Loucy (cell line): ENCODE measurements at regions not wholly inside any gene's neighbourhood (a gene's known extent, or its start where the extent isn't known, plus 50 kb on each side); places are given as distances from the start of the nearest gene placed in this dataset.

Experiments used
- H2AFZ ChIP-seq: fragments of 200-600 bp; sonication (generic); 2 replicates; pipeline ENCODE4 v1.6.0; 2016; ENCODE audit warnings: antibody characterized with exemption, mild to moderate bottlenecking, low read length, moderate library complexity
- H3F3A ChIP-seq: fragments of 200-600 bp; 2 replicates; pipeline ENCODE4 v1.6.0; 2016; ENCODE audit warnings: antibody characterized with exemption, low read depth, mild to moderate bottlenecking
- H3K27me3 ChIP-seq: fragments of 200-600 bp; sonication (generic); 2 replicates; pipeline ENCODE4 v1.6.1; 2014; ENCODE audit warnings: low read length, mild to moderate bottlenecking; ENCODE audit not compliant: insufficient read depth, poor library complexity, severe bottlenecking
- H3K36me3 ChIP-seq: fragments of 200-600 bp; sonication (generic); 2 replicates; pipeline ENCODE4 v1.6.1; 2016; ENCODE audit warnings: low read length; ENCODE audit not compliant: insufficient read depth
- H3K4me1 ChIP-seq: fragments of 200-600 bp; sonication (generic); 2 replicates; pipeline ENCODE4 v1.5.1; 2014; ENCODE audit warnings: low read length, mild to moderate bottlenecking; ENCODE audit not compliant: insufficient read depth, poor library complexity, severe bottlenecking
- H3K4me2 ChIP-seq: fragments of 200-600 bp; sonication (generic); 2 replicates; pipeline ENCODE4 v1.6.0; 2014; ENCODE audit warnings: antibody characterized with exemption, low read length, low read depth, mild to moderate bottlenecking; ENCODE audit not compliant: poor library complexity, severe bottlenecking
- H3K4me3 ChIP-seq: fragments of 200-600 bp; sonication (generic); 2 replicates; pipeline ENCODE4 v1.5.1; 2014; ENCODE audit warnings: low read length, mild to moderate bottlenecking, mixed read lengths; ENCODE audit not compliant: poor library complexity, severe bottlenecking
- H3K79me2 ChIP-seq: fragments of 200-600 bp; sonication (generic); 2 replicates; pipeline ENCODE4 v1.6.1; 2014; ENCODE audit warnings: low read length; ENCODE audit not compliant: insufficient read depth
- H3K9ac ChIP-seq: fragments of 200-600 bp; sonication (generic); 2 replicates; pipeline ENCODE4 v1.6.0; 2014; ENCODE audit warnings: mild to moderate bottlenecking, low read depth, low read length, moderate library complexity; ENCODE audit not compliant: poor library complexity, severe bottlenecking
- H3K9me2 ChIP-seq: fragments of 200-600 bp; sonication (generic); replicated peaks from 2 replicates; pipeline ENCODE4 v1.6.1; 2016; ENCODE audit warnings: low read depth, low read length, mixed read lengths
- H3K9me3 ChIP-seq: fragments of 200-600 bp; sonication (generic); 2 replicates; pipeline ENCODE4 v1.6.1; 2014; ENCODE audit warnings: mild to moderate bottlenecking, antibody characterized with exemption, low read length, low read depth; ENCODE audit not compliant: insufficient read depth
- H4K20me1 ChIP-seq: fragments of 200-600 bp; sonication (generic); 2 replicates; pipeline ENCODE4 v1.6.0; 2014; ENCODE audit warnings: antibody characterized with exemption, low read length, mild to moderate bottlenecking; ENCODE audit not compliant: insufficient read depth, poor library complexity, severe bottlenecking
- CTCF ChIP-seq: fragments of 200-600 bp; sonication (generic); conservative IDR thresholded peaks from 2 replicates; pipeline ENCODE4 v1.5.1; 2014; ENCODE audit warnings: mild to moderate bottlenecking, antibody characterized with exemption, low read length
- EZH2phosphoT487 ChIP-seq: fragments of 200-600 bp; IDR thresholded peaks from 2 replicates; pipeline ENCODE4 v1.6.1; 2018; ENCODE audit warnings: antibody characterized with exemption, mild to moderate bottlenecking, moderate library complexity, borderline replicate concordance

- no peaks in the 10 kb centered on the region for H3K9me3 ChIP-seq
Observed at GRCh38 chr4:148514581-148514980, 72.4 kb upstream of the NR3C2 start.

GRCh38 chr4:148514041-148514440 is 71.8 kb upstream of the NR3C2 start:
- no peaks in the 10 kb centered on the region for H3K9me3 ChIP-seq
- no peaks in the 10 kb centered on the region for H3K27me3 ChIP-seq
- H3K9me2 ChIP-seq: no peaks in the 10 kb centered on the region
- TF ChIP-seq EZH2phosphoT487: no peak
- TF ChIP-seq CTCF: no peak
- no peak overlapping the region for H3K4me3 ChIP-seq
- H2AFZ ChIP-seq: no peak overlapping the region
- H3K9ac ChIP-seq: no peak overlapping the region
- no peaks in the 10 kb centered on the region for H3K79me2 ChIP-seq
- H3K4me2 ChIP-seq: no peak overlapping the region
- H4K20me1 ChIP-seq: no peaks in the 10 kb centered on the region
- H3K4me1 ChIP-seq: no peaks in the 10 kb centered on the region
- H3K36me3 ChIP-seq: no peaks in the 10 kb centered on the region
- no peaks in the 10 kb centered on the region for H3F3A ChIP-seq

More at GRCh38 chr4:148514581-148514980, 72.4 kb upstream of the NR3C2 start:
- H3K36me3 ChIP-seq: no peaks in the 10 kb centered on the region
- H3K9me2 ChIP-seq: no peaks in the 10 kb centered on the region
- no peaks in the 10 kb centered on the region for H4K20me1 ChIP-seq
- TF ChIP-seq EZH2phosphoT487 (no peak), CTCF (no peak)
- no peaks in the 10 kb centered on the region for H3K27me3 ChIP-seq
- H2AFZ ChIP-seq: no peak overlapping the region
- no peak overlapping the region for H3K4me3 ChIP-seq
- H3K4me2 ChIP-seq: no peak overlapping the region
- no peaks in the 10 kb centered on the region for H3F3A ChIP-seq
- no peaks in the 10 kb centered on the region for H3K79me2 ChIP-seq
- H3K4me1 ChIP-seq: no peaks in the 10 kb centered on the region
- H3K9ac ChIP-seq: no peak overlapping the region

GRCh38 chr4:148510211-148510610 is 68.0 kb upstream of the NR3C2 start:
- no peak overlapping the region for H3K4me3 ChIP-seq
- no peak overlapping the region for H3K4me2 ChIP-seq
- H4K20me1 ChIP-seq: no peaks in the 10 kb centered on the region
- H3F3A ChIP-seq: no peaks in the 10 kb centered on the region
- no peaks in the 10 kb centered on the region for H3K4me1 ChIP-seq
- H3K9me3 ChIP-seq: no peaks in the 10 kb centered on the region
- no peak overlapping the region for H3K9ac ChIP-seq
- H2AFZ ChIP-seq: no peak overlapping the region
- H3K9me2 ChIP-seq: no peaks in the 10 kb centered on the region
- no peaks in the 10 kb centered on the region for H3K36me3 ChIP-seq
- H3K27me3 ChIP-seq: no peaks in the 10 kb centered on the region
- TF ChIP-seq EZH2phosphoT487: no peak
- TF ChIP-seq CTCF: no peak
- no peaks in the 10 kb centered on the region for H3K79me2 ChIP-seq
